Stimulated activated CD8-positive, alpha-beta memory T cell treated with anti-CD3 and anti-CD28 coated beads, Interleukin-7, amount 100 ng/mL, for 48 hours (primary cell): ENCODE measurements at regions not wholly inside any gene's neighbourhood (a gene's known extent, or its start where the extent isn't known, plus 50 kb on each side); places are given as distances from the start of the nearest gene placed in this dataset.

Experiments
- DNase-seq, 2 donors: peaks; one replicate each; pipeline ENCODE4 v3.0.0-alpha.2; 2020; ENCODE audit warnings: low read depth in 1 of 2; ENCODE audit errors: extremely low read depth in 1 of 2

- no peak for DNase-seq
These were observed 681.8 kb downstream of the SLC4A3 start for GRCh38 chr2:220309215-220309614.

- DNase-seq = no peak
These were observed 683.0 kb downstream of the SLC4A3 start for GRCh38 chr2:220310451-220310861.

GRCh38 chr2:220315098-220315823 is 687.8 kb downstream of the SLC4A3 start:
- DNase-seq = no peak

GRCh38 chr2:220318037-220318436 is 690.6 kb downstream of the SLC4A3 start:
- no peak for DNase-seq

- no peak for DNase-seq
These were observed 691.1 kb downstream of the SLC4A3 start for GRCh38 chr2:220318508-220318907.

- DNase-seq = no peak
These were observed 692.9 kb downstream of the SLC4A3 start for GRCh38 chr2:220320326-220320725.

- no peak for DNase-seq
These were observed 705.5 kb downstream of the SLC4A3 start for GRCh38 chr2:220332886-220333285.

GRCh38 chr2:220334210-220334609 is 706.8 kb downstream of the SLC4A3 start:
- no peak for DNase-seq

- no peak for DNase-seq
These were observed 707.6 kb downstream of the SLC4A3 start for GRCh38 chr2:220334871-220335590.

- no peak for DNase-seq
These were observed 708.1 kb downstream of the SLC4A3 start for GRCh38 chr2:220335591-220335915.

- no peak for DNase-seq
These were observed 709.3 kb downstream of the SLC4A3 start for GRCh38 chr2:220336771-220337170.

GRCh38 chr2:220337611-220338440 is 710.4 kb downstream of the SLC4A3 start:
- DNase-seq = no peak

GRCh38 chr2:220341014-220341413 is 713.6 kb downstream of the SLC4A3 start:
- no peak for DNase-seq

- DNase-seq = no peak
These were observed 719.5 kb downstream of the SLC4A3 start for GRCh38 chr2:220346919-220347318.

GRCh38 chr2:220347626-220348025 is 720.2 kb downstream of the SLC4A3 start:
- DNase-seq = no peak

- DNase-seq = no peak
These were observed 720.8 kb downstream of the SLC4A3 start for GRCh38 chr2:220348206-220348605.

GRCh38 chr2:220353897-220354296 is 726.5 kb downstream of the SLC4A3 start:
- no peak for DNase-seq

GRCh38 chr2:220356076-220356475 is 728.6 kb downstream of the SLC4A3 start:
- no peak for DNase-seq

- DNase-seq = no peak
These were observed 737.6 kb downstream of the SLC4A3 start for GRCh38 chr2:220365023-220365422.

- DNase-seq = no peak
These were observed 739.3 kb downstream of the SLC4A3 start for GRCh38 chr2:220366765-220367164.

GRCh38 chr2:220370764-220371163 is 743.3 kb downstream of the SLC4A3 start:
- DNase-seq = no peak

- DNase-seq = no peak
These were observed 743.8 kb downstream of the SLC4A3 start for GRCh38 chr2:220371211-220371610.
